Bronchial epithelial cell (primary cell): ENCODE measurements at regions not wholly inside any gene's neighbourhood (a gene's known extent, or its start where the extent isn't known, plus 50 kb on each side); places are given as distances from the start of the nearest gene placed in this dataset.

Source experiments
- DNase-seq: peaks from one replicate; pipeline ENCODE4 v3.0.0-alpha.2; 2010; ENCODE audit warnings: low read depth
- FAIRE-seq: peaks from 2 replicates; lab custom pipeline; 2011; peaks lifted over from hg19 to GRCh38; lab: Jason Lieb, UNC
- H3K27me3 ChIP-seq: 2 replicates; pipeline ENCODE4 v1.5.1; 2011; ENCODE audit warnings: low read length; ENCODE audit not compliant: control insufficient read depth, insufficient read depth
- H3K36me3 ChIP-seq: 2 replicates; pipeline ENCODE4 v1.5.1; 2011; ENCODE audit warnings: low read length; ENCODE audit not compliant: control insufficient read depth, insufficient read depth
- H3K4me3 ChIP-seq: 2 replicates; pipeline ENCODE4 v1.5.1; 2011; ENCODE audit warnings: mild to moderate bottlenecking, low read depth, low read length, control low read depth
- CTCF ChIP-seq: IDR thresholded peaks from 2 replicates; pipeline ENCODE4 v1.5.1; 2011; ENCODE audit warnings: mild to moderate bottlenecking, moderate library complexity, low read length, control low read depth, inconsistent platforms; ENCODE audit not compliant: insufficient read depth, severe bottlenecking

DNA sequence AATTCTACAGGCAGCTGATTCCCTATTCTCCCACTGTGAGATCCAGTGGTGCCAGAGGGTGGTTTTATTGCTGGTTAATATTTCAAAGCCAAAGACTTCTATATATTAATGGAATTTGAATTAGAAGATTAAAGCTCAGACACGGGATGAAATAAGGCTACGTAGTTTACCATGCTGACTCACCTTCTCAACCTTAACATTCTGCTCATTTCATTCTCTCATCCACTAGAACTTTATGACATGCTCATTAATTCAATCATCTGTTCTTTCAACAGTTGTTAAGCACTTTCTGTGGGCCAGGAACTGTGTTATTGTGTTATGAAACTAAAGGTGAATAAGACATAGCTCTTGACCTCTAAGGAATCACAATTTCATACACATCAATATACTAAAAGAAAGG is 456.9 kb upstream of the MAP3K7 start:
- H3K4me3 ChIP-seq: no peak overlapping the region
- DNase-seq (no peak), FAIRE-seq (no peak)
- no peak for TF ChIP-seq CTCF
- no peaks in the 10 kb centered on the region for H3K27me3 ChIP-seq
- no peaks in the 10 kb centered on the region for H3K36me3 ChIP-seq

GRCh38 chr6:91042656-91043055 is 455.8 kb upstream of the MAP3K7 start:
- no peak for TF ChIP-seq CTCF
- FAIRE-seq (no peak), DNase-seq (no peak)
- Histone ChIP-seq H3K27me3 (no peaks in the 10 kb centered on the region), H3K4me3 (no peak overlapping the region), H3K36me3 (no peaks in the 10 kb centered on the region)

GRCh38 chr6:91033964-91034363 is 447.1 kb upstream of the MAP3K7 start:
- no peak overlapping the region for H3K4me3 ChIP-seq
- TF ChIP-seq CTCF: no peak
- FAIRE-seq: no peak
- no peaks in the 10 kb centered on the region for H3K36me3 ChIP-seq
- no peaks in the 10 kb centered on the region for H3K27me3 ChIP-seq
- DNase-seq: no peak

DNA sequence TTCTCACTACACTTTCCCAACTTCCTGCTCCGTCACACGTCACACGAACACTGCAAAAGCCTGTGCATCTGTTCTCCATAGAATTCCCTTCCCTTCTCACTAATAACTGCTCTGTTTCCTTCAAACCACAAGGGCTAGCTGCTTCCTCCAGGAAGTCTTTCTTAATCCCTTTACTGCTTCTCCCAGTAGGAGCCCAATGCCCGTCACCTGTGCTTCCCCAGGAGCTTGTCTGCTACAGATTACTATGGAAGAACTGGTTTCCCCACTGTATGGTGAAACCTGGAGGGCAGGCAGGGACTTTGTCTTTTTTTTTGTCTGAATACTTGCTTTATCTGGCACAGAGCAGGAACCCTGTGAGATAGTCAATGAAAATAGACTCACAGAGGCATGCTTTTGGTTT is 444.7 kb upstream of the MAP3K7 start:
- Histone ChIP-seq H3K4me3 (no peak overlapping the region), H3K27me3 (no peaks in the 10 kb centered on the region), H3K36me3 (no peaks in the 10 kb centered on the region)
- no peak for TF ChIP-seq CTCF
- DNase-seq (no peak), FAIRE-seq (no peak)

DNA sequence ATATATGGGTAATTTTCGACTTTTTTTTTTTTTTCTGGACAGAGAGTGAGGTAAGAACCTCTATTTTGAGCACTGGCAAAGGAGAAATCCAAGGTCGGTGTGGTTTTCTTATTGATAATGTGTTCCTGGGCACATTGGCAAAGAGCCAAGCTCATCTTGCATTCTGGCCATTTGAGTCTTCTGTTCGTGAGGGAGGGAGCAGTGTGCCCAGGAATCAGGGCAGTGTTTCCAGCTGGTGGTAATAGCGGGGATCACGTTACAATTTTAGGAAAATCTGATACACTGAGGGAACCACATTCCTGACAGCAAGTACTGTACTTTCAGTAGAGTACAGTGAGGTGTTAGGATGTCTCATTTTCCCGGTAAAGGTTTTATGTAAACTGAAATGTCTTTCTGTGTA is 442.3 kb upstream of the MAP3K7 start:
- no peaks in the 10 kb centered on the region for H3K36me3 ChIP-seq
- H3K27me3 ChIP-seq: no peaks in the 10 kb centered on the region
- no peak for DNase-seq
- TF ChIP-seq CTCF: no peak
- no peak for FAIRE-seq
- no peak overlapping the region for H3K4me3 ChIP-seq

- Histone ChIP-seq H3K36me3 (no peaks in the 10 kb centered on the region), H3K27me3 (no peaks in the 10 kb centered on the region), H3K4me3 (no peak overlapping the region)
- DNase-seq (no peak), FAIRE-seq (no peak)
- TF ChIP-seq CTCF: no peak
Observed at GRCh38 chr6:91023529-91023928, 436.7 kb upstream of the MAP3K7 start.
